Ovary (tissue), 7 donors: ENCODE measurements at regions not wholly inside any gene's neighbourhood (a gene's known extent, or its start where the extent isn't known, plus 50 kb on each side); places are given as distances from the start of the nearest gene placed in this dataset.

ENCODE experiments used
- DNase-seq, 5 donors: peaks; one replicate each; pipeline ENCODE4 v3.0.0-alpha.2; 2019 to 2020
- H3K27ac ChIP-seq, 2 donors: fragments of 200-600 bp; one replicate each; pipeline versions ENCODE4 v1.5.1 to v1.8.0; 2019 to 2022
- H3K27me3 ChIP-seq: fragments of 200-600 bp; one replicate; pipeline ENCODE4 v1.8.0; 2022
- H3K36me3 ChIP-seq: fragments of 200-600 bp; sonication (generic); one replicate; pipeline ENCODE4 v1.5.1; 2019
- H3K4me1 ChIP-seq: one replicate; pipeline ENCODE4 v1.8.1; 2013; ENCODE audit warnings: mild to moderate bottlenecking, moderate library complexity; ENCODE audit not compliant: insufficient read depth
- H3K4me3 ChIP-seq: fragments of 200-600 bp; sonication (generic); one replicate; pipeline ENCODE4 v1.5.1; 2017
- H3K9me3 ChIP-seq, 2 donors: fragments of 200-600 bp in 1 of 2; sonication (generic) in 1 of 2; one replicate each; pipeline versions ENCODE4 v1.5.1 to v1.8.1; 2013 to 2019; ENCODE audit warnings: mild to moderate bottlenecking in 1 of 2, moderate library complexity in 1 of 2
- CTCF ChIP-seq, 3 donors: fragments of 450-650 bp in 2 of 3; fragments of 200-600 bp in 1 of 3; IDR thresholded peaks; one replicate each; pipeline versions ENCODE4 v1.5.1 to v1.8.0; 2016 to 2022; ENCODE audit warnings: antibody characterized with exemption in 3 of 3, mild to moderate bottlenecking in 1 of 3
- EP300 ChIP-seq: sonication (generic); formaldehyde crosslinking; IDR thresholded peaks from one replicate; pipeline ENCODE4 v1.6.1; 2017; ENCODE audit warnings: antibody characterized with exemption
- POLR2A ChIP-seq: fragments of 450-650 bp; IDR thresholded peaks from one replicate; pipeline ENCODE4 v1.6.1; 2017; ENCODE audit warnings: antibody characterized with exemption, mild to moderate bottlenecking, moderate library complexity
- WGBS, 3 donors: extraction: QIAGEN DNeasy Blood & Tissue Kit in 1 of 3; methylation state at CpG; one replicate each; pipeline versions ENCODE4 v1.1.5 to v1.1.7; 2013 to 2017; 5-methylcytosine and 5-hydroxymethylcytosine counted together
- intact Hi-C, 4 donors: fragments of 100-400 bp; cut with DNase I; formaldehyde crosslinking; loops; one replicate each; pipeline versions ENCODE4 v1.11.0 to v1.15.1; 2022 to 2023
- donor health status: DM: no; HTN: no; CAD: no; lungs with moderate emphysema.
- donor health status: DM: no; HTN: no; CAD: no.
- donor health status: Bipolar disorder and iron deficiency.
- donor health status: DM: no; HTN: no; CAD: no.
- donor health status: DM: yes; HTN: yes; CAD: no.

GRCh38 chr5:167985373-167985772, 306.1 kb upstream of the WWC1 start:
- no peaks in the 10 kb centered on the region for H3K4me1 ChIP-seq
- intact Hi-C loops = no loop called here
- H3K9me3 ChIP-seq = no peaks in the 10 kb centered on the region
- H3K27me3 ChIP-seq = no peaks in the 10 kb centered on the region
- no peaks in the 10 kb centered on the region for H3K36me3 ChIP-seq
- H3K27ac ChIP-seq = no peak overlapping the region
- no peak overlapping the region for H3K4me3 ChIP-seq
- 50 to 65% (median 51%) methylated on average over 8 of the region's 8 CpGs for WGBS, 3 donors
- DNase-seq = no peak
- no peak for TF ChIP-seq EP300
- no peak for TF ChIP-seq POLR2A
- TF ChIP-seq CTCF (IDR thresholded peaks at IDR 0.05) = no peak

GRCh38 chr5:167987490-167988280, 303.8 kb upstream of the WWC1 start:
- no peak overlapping the region for H3K27ac ChIP-seq
- H3K27me3 ChIP-seq = no peaks in the 10 kb centered on the region
- no peak overlapping the region for H3K4me3 ChIP-seq
- TF ChIP-seq CTCF (IDR thresholded peaks at IDR 0.05) = no peak
- no peak for TF ChIP-seq POLR2A
- no peak for TF ChIP-seq EP300
- no peaks in the 10 kb centered on the region for H3K9me3 ChIP-seq
- intact Hi-C loops = no loop called here
- no peaks in the 10 kb centered on the region for H3K4me1 ChIP-seq
- no peak for DNase-seq
- 79 to 81% (median 80%) methylated on average over 12 of the region's 12 CpGs for WGBS, 3 donors
- H3K36me3 ChIP-seq = no peaks in the 10 kb centered on the region

GRCh38 chr5:167992868-167993267, 298.6 kb upstream of the WWC1 start:
- 80 to 83% (median 82%) methylated on average over 11 of the region's 11 CpGs for WGBS, 3 donors
- no peaks in the 10 kb centered on the region for H3K27me3 ChIP-seq
- H3K36me3 ChIP-seq = no peaks in the 10 kb centered on the region
- H3K4me3 ChIP-seq = no peak overlapping the region
- no peaks in the 10 kb centered on the region for H3K9me3 ChIP-seq
- intact Hi-C loops = no loop called here
- H3K27ac ChIP-seq = no peak overlapping the region
- H3K4me1 ChIP-seq = no peaks in the 10 kb centered on the region
- TF ChIP-seq EP300 = no peak
- no peak for TF ChIP-seq POLR2A
- TF ChIP-seq CTCF (IDR thresholded peaks at IDR 0.05) = no peak
- no peak for DNase-seq

GRCh38 chr5:167993771-167994170, 297.7 kb upstream of the WWC1 start:
- TF ChIP-seq POLR2A = no peak
- no peak for TF ChIP-seq CTCF (IDR thresholded peaks at IDR 0.05)
- no peak for TF ChIP-seq EP300
- intact Hi-C loops = no loop called here
- DNase-seq = no peak
- no peaks in the 10 kb centered on the region for H3K27me3 ChIP-seq
- no peaks in the 10 kb centered on the region for H3K36me3 ChIP-seq
- no peak overlapping the region for H3K4me3 ChIP-seq
- 86 to 92% (median 87%) methylated on average over 3 of the region's 3 CpGs for WGBS, 3 donors
- no peak overlapping the region for H3K27ac ChIP-seq
- H3K4me1 ChIP-seq = no peaks in the 10 kb centered on the region
- no peaks in the 10 kb centered on the region for H3K9me3 ChIP-seq
